H9 (cell line): ENCODE measurements at regions not wholly inside any gene's neighbourhood (a gene's known extent, or its start where the extent isn't known, plus 50 kb on each side); places are given as distances from the start of the nearest gene placed in this dataset.
A peak's percentile ranks its signal among the peaks of the same experiment; 100 is the strongest.

Experiments
- DNase-seq: peaks from one replicate; pipeline ENCODE4 v3.0.0-alpha.2; 2017
- H2AFZ ChIP-seq: one replicate; pipeline ENCODE4 v1.6.1; 2013; ENCODE audit warnings: mild to moderate bottlenecking, low read length, control low read depth, moderate library complexity
- H2AK5ac ChIP-seq: 2 replicates; pipeline ENCODE4 v1.6.1; 2013; ENCODE audit warnings: low read length, control low read depth, mixed read lengths; ENCODE audit not compliant: insufficient read length
- H2BK120ac ChIP-seq: one replicate; pipeline ENCODE4 v1.6.1; 2013; ENCODE audit warnings: low read depth, mild to moderate bottlenecking, low read length, control low read depth, inconsistent platforms; ENCODE audit not compliant: poor library complexity, severe bottlenecking
- H2BK12ac ChIP-seq: 2 replicates; pipeline ENCODE4 v1.6.1; 2013; ENCODE audit warnings: low read length, control low read depth, mixed read lengths, low read depth; ENCODE audit not compliant: insufficient read length
- H2BK15ac ChIP-seq: 2 replicates; pipeline ENCODE4 v1.6.1; 2013; ENCODE audit warnings: low read depth, low read length, control low read depth
- H2BK20ac ChIP-seq: one replicate; pipeline ENCODE4 v1.6.1; 2013; ENCODE audit warnings: low read depth, mild to moderate bottlenecking, low read length, control low read depth, inconsistent platforms; ENCODE audit not compliant: poor library complexity, severe bottlenecking
- H2BK5ac ChIP-seq: 2 replicates; pipeline ENCODE4 v1.6.1; 2013; ENCODE audit warnings: low read length, control low read depth, mixed read lengths; ENCODE audit not compliant: insufficient read length
- H3K14ac ChIP-seq: 2 replicates; pipeline ENCODE4 v1.6.1; 2013; ENCODE audit warnings: low read length, control low read depth; ENCODE audit not compliant: insufficient read depth
- H3K18ac ChIP-seq: 2 replicates; pipeline ENCODE4 v1.6.1; 2013; ENCODE audit warnings: low read depth, mild to moderate bottlenecking, mixed read lengths, low read length, control low read depth; ENCODE audit not compliant: insufficient read length
- H3K23ac ChIP-seq: 2 replicates; pipeline ENCODE4 v1.6.1; 2013; ENCODE audit warnings: low read length, control low read depth, mixed read lengths, low read depth; ENCODE audit not compliant: insufficient read length
- H3K23me2 ChIP-seq: 2 replicates; pipeline ENCODE4 v1.6.1; 2013; ENCODE audit warnings: low read depth, mild to moderate bottlenecking, mixed read lengths, low read length, control low read depth; ENCODE audit not compliant: insufficient read length, poor library complexity, severe bottlenecking
- H3K27ac ChIP-seq: 2 replicates; pipeline ENCODE4 v1.5.1; 2013; ENCODE audit warnings: low read length, control low read depth, mixed read lengths, low read depth; ENCODE audit not compliant: insufficient read length
- H3K27me3 ChIP-seq: 2 replicates; pipeline ENCODE4 v1.6.1; 2013; ENCODE audit warnings: low read length, control low read depth, inconsistent platforms; ENCODE audit not compliant: insufficient read depth
- H3K4ac ChIP-seq: 2 replicates; pipeline ENCODE4 v1.6.1; 2013; ENCODE audit warnings: low read depth, mild to moderate bottlenecking, control low read depth, inconsistent platforms, low read length, moderate library complexity
- H3K4me1 ChIP-seq: 2 replicates; pipeline ENCODE4 v1.6.1; 2013; ENCODE audit warnings: low read length, control low read depth, inconsistent platforms; ENCODE audit not compliant: insufficient read depth
- H3K4me2 ChIP-seq: 2 replicates; pipeline ENCODE4 v1.6.1; 2013; ENCODE audit warnings: low read length, control low read depth, mixed read lengths; ENCODE audit not compliant: insufficient read length, insufficient read depth
- H3K56ac ChIP-seq: 2 replicates; pipeline ENCODE4 v1.6.1; 2013; ENCODE audit warnings: low read depth, mild to moderate bottlenecking, mixed read lengths, low read length, control low read depth; ENCODE audit not compliant: insufficient read length
- H3K79me1 ChIP-seq: 2 replicates; pipeline ENCODE4 v1.6.1; 2013; ENCODE audit warnings: low read depth, mild to moderate bottlenecking, moderate library complexity, low read length, control low read depth, inconsistent platforms; ENCODE audit not compliant: insufficient read depth, poor library complexity, severe bottlenecking
- H3K79me2 ChIP-seq: 2 replicates; pipeline ENCODE4 v1.6.1; 2013; ENCODE audit warnings: low read length, control low read depth, inconsistent platforms; ENCODE audit not compliant: insufficient read depth
- H3K9ac ChIP-seq: 2 replicates; pipeline ENCODE4 v1.6.1; 2013; ENCODE audit warnings: low read length, control low read depth, mixed read lengths; ENCODE audit not compliant: insufficient read length; ENCODE audit errors: extremely low read depth
- H3K9me3 ChIP-seq: one replicate; pipeline ENCODE4 v1.6.1; 2013; ENCODE audit warnings: low read depth, low read length, inconsistent platforms; ENCODE audit not compliant: control insufficient read depth
- H3T11ph ChIP-seq: one replicate; pipeline ENCODE4 v1.6.1; 2013; ENCODE audit warnings: mild to moderate bottlenecking, low read length, control low read depth, inconsistent platforms
- H4K20me1 ChIP-seq: one replicate; pipeline ENCODE4 v1.6.1; 2013; ENCODE audit not compliant: control insufficient read depth, insufficient read length, insufficient read depth
- H4K5ac ChIP-seq: 2 replicates; pipeline ENCODE4 v1.6.1; 2013; ENCODE audit warnings: low read depth, mild to moderate bottlenecking, mixed read lengths, low read length, control low read depth; ENCODE audit not compliant: insufficient read length
- H4K8ac ChIP-seq: replicated peaks from 2 replicates; pipeline ENCODE4 v1.6.1; 2013; ENCODE audit warnings: low read length, control low read depth, mixed read lengths, low read depth; ENCODE audit not compliant: insufficient read length
- H4K91ac ChIP-seq: 2 replicates; pipeline ENCODE4 v1.6.1; 2013; ENCODE audit warnings: low read depth, mild to moderate bottlenecking, moderate library complexity, mixed read lengths, low read length, control low read depth; ENCODE audit not compliant: insufficient read length
- H3K27ac Mint-ChIP-seq, 3 experiments: 2 replicates in 2 of 3; 3 replicates in 1 of 3; pipeline ENCODE4 v1.8.0; 2020 to 2021; ENCODE audit warnings: mixed read lengths in 3 of 3, mild to moderate bottlenecking in 1 of 3, moderate library complexity in 1 of 3
- H3K27me3 Mint-ChIP-seq: 2 replicates; pipeline ENCODE4 v1.8.0; 2021; ENCODE audit warnings: low read depth, mild to moderate bottlenecking, moderate library complexity, mixed read lengths
- H3K36me3 Mint-ChIP-seq, 3 experiments: 2 replicates in 2 of 3; 3 replicates in 1 of 3; pipeline ENCODE4 v1.8.0; 2020 to 2021; ENCODE audit warnings: low read depth in 3 of 3, mixed read lengths in 3 of 3; ENCODE audit not compliant: insufficient read depth in 1 of 3
- H3K4me1 Mint-ChIP-seq, 2 experiments: 2 replicates each; pipeline ENCODE4 v1.8.0; 2020; ENCODE audit warnings: mixed read lengths in 2 of 2
- H3K4me3 Mint-ChIP-seq, 2 experiments: 2 replicates in 1 of 2; 3 replicates in 1 of 2; pipeline ENCODE4 v1.8.0; 2020 to 2021; ENCODE audit warnings: mild to moderate bottlenecking in 2 of 2, mixed read lengths in 2 of 2, moderate library complexity in 1 of 2
- H3K9me3 Mint-ChIP-seq, 2 experiments: 2 replicates in 1 of 2; 3 replicates in 1 of 2; pipeline ENCODE4 v1.8.0; 2020; ENCODE audit warnings: mild to moderate bottlenecking in 2 of 2, mixed read lengths in 2 of 2, moderate library complexity in 1 of 2
- WGBS: extraction: QIAGEN DNeasy Blood & Tissue Kit; methylation state at CpG from one replicate; pipeline ENCODE4 v1.1.7; 2013; ENCODE audit warnings: missing lambda C conversion rate, low lambda C conversion rate, mixed read lengths; ENCODE audit not compliant: insufficient read length; ENCODE audit errors: extremely low coverage; 5-methylcytosine and 5-hydroxymethylcytosine counted together
- TF ChIP-seq, protein P1 (sequence below): fragments of 200-600 bp; sonication (generic); conservative IDR thresholded peaks from 3 replicates; pipeline ENCODE4 v1.8.0; 2021; ENCODE audit warnings: antibody characterized with exemption, mild to moderate bottlenecking

GRCh38 chr13:51162701-51163100 is 51.6 kb upstream of the C13orf42 start:
- no peak overlapping the region for H3K4me2 ChIP-seq
- H3K79me2 ChIP-seq = peaks cover 4% of the 10 kb centered on the region; the same call in 1 of the 2 replicates
- TF ChIP-seq, protein P1, sequence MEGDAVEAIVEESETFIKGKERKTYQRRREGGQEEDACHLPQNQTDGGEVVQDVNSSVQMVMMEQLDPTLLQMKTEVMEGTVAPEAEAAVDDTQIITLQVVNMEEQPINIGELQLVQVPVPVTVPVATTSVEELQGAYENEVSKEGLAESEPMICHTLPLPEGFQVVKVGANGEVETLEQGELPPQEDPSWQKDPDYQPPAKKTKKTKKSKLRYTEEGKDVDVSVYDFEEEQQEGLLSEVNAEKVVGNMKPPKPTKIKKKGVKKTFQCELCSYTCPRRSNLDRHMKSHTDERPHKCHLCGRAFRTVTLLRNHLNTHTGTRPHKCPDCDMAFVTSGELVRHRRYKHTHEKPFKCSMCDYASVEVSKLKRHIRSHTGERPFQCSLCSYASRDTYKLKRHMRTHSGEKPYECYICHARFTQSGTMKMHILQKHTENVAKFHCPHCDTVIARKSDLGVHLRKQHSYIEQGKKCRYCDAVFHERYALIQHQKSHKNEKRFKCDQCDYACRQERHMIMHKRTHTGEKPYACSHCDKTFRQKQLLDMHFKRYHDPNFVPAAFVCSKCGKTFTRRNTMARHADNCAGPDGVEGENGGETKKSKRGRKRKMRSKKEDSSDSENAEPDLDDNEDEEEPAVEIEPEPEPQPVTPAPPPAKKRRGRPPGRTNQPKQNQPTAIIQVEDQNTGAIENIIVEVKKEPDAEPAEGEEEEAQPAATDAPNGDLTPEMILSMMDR = no peak

More at GRCh38 chr13:51162701-51163100, 51.6 kb upstream of the C13orf42 start:
- WGBS = no CpG with 5 or more reads among the region's 4 CpGs
- H3K18ac ChIP-seq = no peak overlapping the region
- no peak overlapping the region for H3K23ac ChIP-seq
- H3K56ac ChIP-seq = no peak overlapping the region
- H3K14ac ChIP-seq = no peak overlapping the region
- H2BK20ac ChIP-seq = no peak overlapping the region
- no peak overlapping the region for H3K27ac ChIP-seq
- no peak overlapping the region for H4K91ac ChIP-seq
- Mint-ChIP-seq H3K4me3 (no peak overlapping the region), H3K36me3 (peaks cover 1 to 7% (median 7%) of the 10 kb centered on the region in 3 experiments; a peak in 4 of 7 replicates), H3K27ac (peak overlapping the region in 1 of 3 experiments; percentile 22; a peak in 1 of 7 replicates), H3K27me3 (no peaks in the 10 kb centered on the region), H3K9me3 (no peaks in the 10 kb centered on the region; a peak in 1 of 5 replicates), H3K4me1 (peaks cover 45 to 53% of the 10 kb centered on the region in 2 experiments)
- DNase-seq = no peak
- no peak overlapping the region for H2AFZ ChIP-seq
- H2BK5ac ChIP-seq = no peak overlapping the region
- H3K9ac ChIP-seq = no peak overlapping the region
- H3K23me2 ChIP-seq = no peaks in the 10 kb centered on the region
- no peak overlapping the region for H2BK12ac ChIP-seq
- no peaks in the 10 kb centered on the region for H3K27me3 ChIP-seq
- H3K9me3 ChIP-seq = no peaks in the 10 kb centered on the region
- no peak overlapping the region for H4K5ac ChIP-seq
- H3K4ac ChIP-seq = no peak overlapping the region
- H3K4me1 ChIP-seq = peaks cover 14% of the 10 kb centered on the region
- no peak overlapping the region for H3T11ph ChIP-seq
- no peaks in the 10 kb centered on the region for H3K79me1 ChIP-seq
- H2BK120ac ChIP-seq = no peak overlapping the region
- H2BK15ac ChIP-seq = no peak overlapping the region
- H2AK5ac ChIP-seq = no peak overlapping the region
- H4K8ac ChIP-seq = no peak overlapping the region
- no peaks in the 10 kb centered on the region for H4K20me1 ChIP-seq
